Activated naive CD8-positive, alpha-beta T cell treated with anti-CD3 and anti-CD28 coated beads for 36 hours (primary cell): ENCODE measurements at regions not wholly inside any gene's neighbourhood (a gene's known extent, or its start where the extent isn't known, plus 50 kb on each side); places are given as distances from the start of the nearest gene placed in this dataset.

Source experiments
- DNase-seq: peaks from one replicate; pipeline ENCODE4 v3.0.0; 2021
- H3K27ac Mint-ChIP-seq: one replicate; pipeline ENCODE4 v1.8.0; 2022; ENCODE audit warnings: mild to moderate bottlenecking, moderate library complexity, mixed read lengths
- H3K27me3 Mint-ChIP-seq: one replicate; pipeline ENCODE4 v1.8.0; 2022; ENCODE audit warnings: mild to moderate bottlenecking, mixed read lengths
- H3K36me3 Mint-ChIP-seq: one replicate; pipeline ENCODE4 v1.8.0; 2021; ENCODE audit warnings: mild to moderate bottlenecking, mixed read lengths
- H3K4me1 Mint-ChIP-seq: one replicate; pipeline ENCODE4 v1.8.0; 2021; ENCODE audit warnings: mixed read lengths
- H3K4me3 Mint-ChIP-seq: one replicate; pipeline ENCODE4 v1.8.0; 2022; ENCODE audit warnings: mild to moderate bottlenecking, moderate library complexity, mixed read lengths
- H3K9me3 Mint-ChIP-seq: one replicate; pipeline ENCODE4 v1.8.0; 2022; ENCODE audit warnings: mixed read lengths

- Mint-ChIP-seq H3K27ac (no peak overlapping the region), H3K27me3 (no peaks in the 10 kb centered on the region), H3K4me1 (peaks cover 45% of the 10 kb centered on the region), H3K4me3 (no peak overlapping the region), H3K9me3 (peaks cover 5% of the 10 kb centered on the region), H3K36me3 (peaks cover 11% of the 10 kb centered on the region)
- DNase-seq, result no peak
Measured at GRCh38 chr13:73954808-73955207, 179.4 kb downstream of the KLF12 start.

- DNase-seq, result no peak
- Mint-ChIP-seq H3K9me3 (peaks cover 3% of the 10 kb centered on the region), H3K4me1 (peaks cover 58% of the 10 kb centered on the region), H3K27me3 (no peaks in the 10 kb centered on the region), H3K36me3 (peaks cover 16% of the 10 kb centered on the region), H3K4me3 (no peak overlapping the region), H3K27ac (peak overlapping the region; percentile 18)
Measured at GRCh38 chr13:73952648-73953047, 181.6 kb downstream of the KLF12 start.

- Mint-ChIP-seq H3K27ac (peak overlapping the region; percentile 5), H3K4me1 (peaks cover 67% of the 10 kb centered on the region), H3K9me3 (peaks cover 2% of the 10 kb centered on the region), H3K4me3 (no peak overlapping the region), H3K36me3 (peaks cover 22% of the 10 kb centered on the region), H3K27me3 (no peaks in the 10 kb centered on the region)
- DNase-seq, result no peak
Measured at GRCh38 chr13:73948848-73949529, 185.2 kb downstream of the KLF12 start.

GRCh38 chr13:73945871-73946270 is 188.3 kb downstream of the KLF12 start:
- Mint-ChIP-seq H3K36me3 (peaks cover 29% of the 10 kb centered on the region), H3K9me3 (no peaks in the 10 kb centered on the region), H3K4me1 (peaks cover 74% of the 10 kb centered on the region), H3K27ac (peak overlapping the region; percentile 38), H3K27me3 (no peaks in the 10 kb centered on the region), H3K4me3 (no peak overlapping the region)
- no peak for DNase-seq

GRCh38 chr13:73945382-73945781 is 188.8 kb downstream of the KLF12 start:
- H3K27me3 Mint-ChIP-seq, result no peaks in the 10 kb centered on the region
- peaks cover 30% of the 10 kb centered on the region for H3K36me3 Mint-ChIP-seq
- no peaks in the 10 kb centered on the region for H3K9me3 Mint-ChIP-seq
- DNase-seq, result no peak
- peaks cover 74% of the 10 kb centered on the region for H3K4me1 Mint-ChIP-seq
- peak overlapping the region; percentile 38 for H3K27ac Mint-ChIP-seq
- no peak overlapping the region for H3K4me3 Mint-ChIP-seq

GRCh38 chr13:73943965-73944233 is 190.3 kb downstream of the KLF12 start:
- Mint-ChIP-seq H3K4me1 (peaks cover 74% of the 10 kb centered on the region), H3K9me3 (no peaks in the 10 kb centered on the region), H3K36me3 (peaks cover 31% of the 10 kb centered on the region), H3K27ac (peak overlapping the region; percentile 90), H3K27me3 (no peaks in the 10 kb centered on the region), H3K4me3 (peak overlapping the region; percentile 70)
- DNase-seq, result no peak

- Mint-ChIP-seq H3K27ac (peak overlapping the region; percentile 90), H3K4me3 (peak overlapping the region; percentile 70), H3K9me3 (no peaks in the 10 kb centered on the region), H3K36me3 (peaks cover 30% of the 10 kb centered on the region), H3K27me3 (no peaks in the 10 kb centered on the region), H3K4me1 (peaks cover 74% of the 10 kb centered on the region)
- DNase-seq, result no peak
Measured at GRCh38 chr13:73943137-73943964, 190.9 kb downstream of the KLF12 start.

GRCh38 chr13:73941752-73942151 is 192.5 kb downstream of the KLF12 start:
- no peak overlapping the region for H3K27ac Mint-ChIP-seq
- H3K36me3 Mint-ChIP-seq, result peaks cover 19% of the 10 kb centered on the region
- no peaks in the 10 kb centered on the region for H3K9me3 Mint-ChIP-seq
- H3K4me1 Mint-ChIP-seq, result peaks cover 69% of the 10 kb centered on the region
- no peak for DNase-seq
- no peaks in the 10 kb centered on the region for H3K27me3 Mint-ChIP-seq
- H3K4me3 Mint-ChIP-seq, result no peak overlapping the region

- no peaks in the 10 kb centered on the region for H3K27me3 Mint-ChIP-seq
- DNase-seq, result no peak
- no peaks in the 10 kb centered on the region for H3K9me3 Mint-ChIP-seq
- H3K4me1 Mint-ChIP-seq, result peaks cover 59% of the 10 kb centered on the region
- no peak overlapping the region for H3K4me3 Mint-ChIP-seq
- peaks cover 24% of the 10 kb centered on the region for H3K36me3 Mint-ChIP-seq
- H3K27ac Mint-ChIP-seq, result no peak overlapping the region
Measured at GRCh38 chr13:73940098-73940497, 194.1 kb downstream of the KLF12 start.

- Mint-ChIP-seq H3K4me1 (peaks cover 56% of the 10 kb centered on the region), H3K27ac (no peak overlapping the region), H3K36me3 (peaks cover 24% of the 10 kb centered on the region), H3K27me3 (no peaks in the 10 kb centered on the region), H3K4me3 (no peak overlapping the region), H3K9me3 (no peaks in the 10 kb centered on the region)
- no peak for DNase-seq
Measured at GRCh38 chr13:73939603-73940002, 194.6 kb downstream of the KLF12 start.

- Mint-ChIP-seq H3K27me3 (no peaks in the 10 kb centered on the region), H3K27ac (no peak overlapping the region), H3K4me1 (peaks cover 57% of the 10 kb centered on the region), H3K4me3 (no peak overlapping the region), H3K36me3 (peaks cover 24% of the 10 kb centered on the region), H3K9me3 (no peaks in the 10 kb centered on the region)
- DNase-seq, result no peak
Measured at GRCh38 chr13:73939071-73939380, 195.2 kb downstream of the KLF12 start.

- Mint-ChIP-seq H3K9me3 (no peaks in the 10 kb centered on the region), H3K36me3 (peaks cover 24% of the 10 kb centered on the region), H3K27ac (no peak overlapping the region), H3K27me3 (no peaks in the 10 kb centered on the region), H3K4me3 (no peak overlapping the region), H3K4me1 (peaks cover 57% of the 10 kb centered on the region)
- DNase-seq, result no peak
Measured at GRCh38 chr13:73938372-73939070, 195.7 kb downstream of the KLF12 start.

GRCh38 chr13:73937441-73937840 is 196.8 kb downstream of the KLF12 start:
- Mint-ChIP-seq H3K27me3 (no peaks in the 10 kb centered on the region), H3K27ac (no peak overlapping the region), H3K4me1 (peaks cover 56% of the 10 kb centered on the region), H3K4me3 (no peak overlapping the region), H3K36me3 (peaks cover 20% of the 10 kb centered on the region), H3K9me3 (no peaks in the 10 kb centered on the region)
- no peak for DNase-seq

GRCh38 chr13:73935991-73936390 is 198.2 kb downstream of the KLF12 start:
- peaks cover 57% of the 10 kb centered on the region for H3K4me1 Mint-ChIP-seq
- H3K9me3 Mint-ChIP-seq, result no peaks in the 10 kb centered on the region
- no peak for DNase-seq

GRCh38 chr13:73934771-73935170 is 199.4 kb downstream of the KLF12 start:
- DNase-seq, result no peak
- H3K4me3 Mint-ChIP-seq, result no peak overlapping the region
- H3K4me1 Mint-ChIP-seq, result peaks cover 48% of the 10 kb centered on the region
- no peak overlapping the region for H3K27ac Mint-ChIP-seq
- H3K36me3 Mint-ChIP-seq, result peaks cover 8% of the 10 kb centered on the region
- H3K27me3 Mint-ChIP-seq, result no peaks in the 10 kb centered on the region
- no peaks in the 10 kb centered on the region for H3K9me3 Mint-ChIP-seq

More at GRCh38 chr13:73935991-73936390, 198.2 kb downstream of the KLF12 start:
- no peak overlapping the region for H3K4me3 Mint-ChIP-seq
- H3K36me3 Mint-ChIP-seq, result peaks cover 14% of the 10 kb centered on the region
- no peaks in the 10 kb centered on the region for H3K27me3 Mint-ChIP-seq
- H3K27ac Mint-ChIP-seq, result no peak overlapping the region
